HG02588 (cell line): ENCODE measurements at regions not wholly inside any gene's neighbourhood (a gene's known extent, or its start where the extent isn't known, plus 50 kb on each side); places are given as distances from the start of the nearest gene placed in this dataset.

Experiments
- ATAC-seq: cut with Tn5 transposase; IDR thresholded peaks from one replicate; pipeline ENCODE4 v1.9.1; 2021; ENCODE audit warnings: mild to moderate bottlenecking, moderate library complexity; ENCODE audit not compliant: unreplicated experiment

DNA sequence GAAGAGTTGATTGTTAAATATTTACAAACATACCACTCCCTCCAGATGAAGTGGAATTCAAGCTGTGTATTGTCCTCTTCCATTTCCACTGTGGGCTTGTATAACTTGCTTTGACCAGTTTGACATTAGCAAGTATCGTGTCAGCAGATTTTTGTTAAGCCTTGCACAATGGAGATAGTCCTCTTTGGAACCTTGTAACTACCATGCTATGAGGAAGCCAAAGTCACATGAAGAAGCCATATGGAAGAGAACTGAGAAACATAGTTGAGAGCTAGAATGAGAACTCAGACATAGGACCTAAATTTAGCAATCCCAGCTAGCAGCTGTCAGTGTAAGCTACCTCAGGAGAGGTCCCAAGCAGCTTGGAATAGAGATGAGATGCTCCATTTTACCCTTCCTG, 889.2 kb downstream of the PDCD6IP start:
- no peak for ATAC-seq

DNA sequence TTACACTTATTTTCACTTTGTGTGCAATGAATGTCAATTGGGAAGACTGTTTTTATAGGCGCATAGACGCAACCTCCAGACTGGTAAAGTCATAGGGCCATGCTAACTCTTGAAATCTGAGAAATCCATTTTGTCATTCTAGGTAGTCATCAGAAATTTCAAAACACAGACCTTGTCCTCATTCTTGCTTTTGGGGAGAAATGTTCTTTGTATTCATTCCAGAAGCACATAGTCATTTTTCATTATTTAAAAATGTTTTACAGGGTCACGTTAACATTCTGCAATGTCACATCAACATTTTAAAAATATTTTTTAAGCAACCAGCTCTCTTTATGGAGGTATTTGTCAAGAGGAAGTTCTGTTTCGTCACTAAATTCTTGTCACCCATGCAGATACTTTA, 898.4 kb downstream of the PDCD6IP start:
- ATAC-seq = no peak

DNA sequence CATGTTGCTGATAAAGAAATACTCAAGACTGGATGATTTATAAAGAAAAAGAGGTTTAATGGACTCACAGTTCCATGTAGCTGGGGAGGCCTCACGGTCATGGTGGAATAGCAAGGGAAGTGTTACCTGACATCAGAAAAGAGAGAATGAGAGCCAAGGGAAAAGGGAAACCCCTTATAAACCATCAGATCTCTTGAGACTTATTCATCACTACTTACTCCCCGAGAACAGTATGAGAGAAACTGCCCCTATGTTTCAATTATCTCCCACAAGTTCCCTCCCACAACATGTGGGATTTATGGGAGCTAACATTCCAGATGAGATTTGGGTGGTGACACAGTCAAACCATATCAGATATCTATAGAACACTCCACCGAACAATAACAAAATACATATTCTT, 904.6 kb downstream of the PDCD6IP start:
- no peak for ATAC-seq

DNA sequence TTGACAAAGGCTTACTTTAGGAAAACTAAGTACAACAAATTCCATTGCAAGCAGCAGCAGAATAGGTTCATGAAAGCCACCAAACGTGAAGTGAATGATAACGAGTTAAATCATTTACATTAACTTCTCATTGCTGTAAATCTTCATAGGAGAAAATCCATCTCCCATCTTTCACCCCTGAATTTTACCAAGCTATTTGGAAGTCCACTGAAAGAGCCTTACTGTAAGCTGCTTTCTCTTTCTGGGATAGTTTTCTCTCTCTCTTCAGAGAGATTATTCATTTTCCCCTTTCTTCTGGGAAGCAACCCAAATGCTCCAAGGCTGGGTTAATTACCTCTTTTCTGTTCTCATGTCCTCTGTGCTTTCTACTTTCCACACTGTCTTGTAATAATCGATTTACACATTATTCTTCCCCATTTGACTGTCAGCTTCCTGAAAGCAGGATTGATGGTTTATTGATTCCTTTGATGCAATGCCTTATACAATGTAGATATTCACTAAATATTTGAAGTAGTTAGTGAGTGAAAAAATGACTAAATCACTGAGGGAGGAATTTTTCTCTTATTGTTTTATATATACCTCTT, 914.3 kb upstream of the ARPP21 start:
- no peak for ATAC-seq

DNA sequence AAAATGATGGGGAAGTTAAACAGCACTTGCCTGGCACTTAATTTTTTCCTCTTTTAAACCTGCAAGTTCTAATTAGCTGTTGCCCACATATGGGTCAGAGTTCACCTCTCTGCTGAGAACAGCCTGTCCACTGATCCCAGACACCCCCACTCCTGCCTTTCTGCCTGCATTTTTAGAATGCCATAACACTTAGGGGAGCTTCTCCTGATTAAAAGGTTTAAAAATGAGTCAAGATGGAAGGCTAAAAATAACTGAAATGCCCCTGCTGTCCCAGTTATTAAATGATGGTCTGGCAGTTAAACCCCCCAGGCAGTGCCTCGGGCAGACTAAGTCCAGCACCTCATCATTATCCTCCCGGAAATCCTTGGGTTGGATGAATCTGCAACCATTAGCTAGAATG, 913.6 kb upstream of the ARPP21 start:
- no peak for ATAC-seq

DNA sequence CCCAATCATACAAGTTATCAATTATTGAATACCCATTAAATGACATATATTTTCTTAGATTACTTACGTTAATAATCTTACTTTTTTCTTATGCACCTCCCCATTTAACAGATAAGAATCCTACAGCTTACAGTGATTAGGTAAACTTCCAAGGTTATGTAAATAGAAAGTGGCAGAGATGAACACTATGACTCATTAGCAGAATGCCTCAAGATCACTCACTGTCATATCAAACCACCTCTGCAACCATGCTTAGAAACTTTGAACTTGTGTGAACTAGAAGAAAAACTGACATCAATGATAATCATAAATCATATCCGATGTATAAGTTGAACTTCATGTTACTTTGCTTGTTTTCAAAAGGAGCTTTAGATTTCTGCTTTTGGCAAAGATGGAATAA, 911.6 kb upstream of the ARPP21 start:
- no peak for ATAC-seq

DNA sequence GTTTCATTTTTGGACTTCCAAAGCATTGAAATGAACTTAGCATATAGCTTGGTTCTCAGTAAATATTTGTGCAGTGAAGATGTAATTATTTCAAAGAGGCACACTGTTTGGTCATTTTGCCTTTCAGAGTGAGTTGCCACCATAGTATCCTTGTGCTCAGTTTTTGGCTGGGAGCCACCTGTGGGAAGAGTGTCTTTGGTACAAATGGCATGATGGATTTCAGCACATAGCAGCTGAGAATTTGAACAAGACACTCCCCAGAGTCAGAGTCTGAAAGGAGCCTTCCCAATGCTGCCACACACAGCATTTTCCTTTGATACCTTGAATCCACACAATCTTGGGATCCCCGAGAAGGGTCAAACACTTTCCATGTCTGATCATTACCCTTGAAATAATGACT, 897.2 kb upstream of the ARPP21 start:
- ATAC-seq = no peak

DNA sequence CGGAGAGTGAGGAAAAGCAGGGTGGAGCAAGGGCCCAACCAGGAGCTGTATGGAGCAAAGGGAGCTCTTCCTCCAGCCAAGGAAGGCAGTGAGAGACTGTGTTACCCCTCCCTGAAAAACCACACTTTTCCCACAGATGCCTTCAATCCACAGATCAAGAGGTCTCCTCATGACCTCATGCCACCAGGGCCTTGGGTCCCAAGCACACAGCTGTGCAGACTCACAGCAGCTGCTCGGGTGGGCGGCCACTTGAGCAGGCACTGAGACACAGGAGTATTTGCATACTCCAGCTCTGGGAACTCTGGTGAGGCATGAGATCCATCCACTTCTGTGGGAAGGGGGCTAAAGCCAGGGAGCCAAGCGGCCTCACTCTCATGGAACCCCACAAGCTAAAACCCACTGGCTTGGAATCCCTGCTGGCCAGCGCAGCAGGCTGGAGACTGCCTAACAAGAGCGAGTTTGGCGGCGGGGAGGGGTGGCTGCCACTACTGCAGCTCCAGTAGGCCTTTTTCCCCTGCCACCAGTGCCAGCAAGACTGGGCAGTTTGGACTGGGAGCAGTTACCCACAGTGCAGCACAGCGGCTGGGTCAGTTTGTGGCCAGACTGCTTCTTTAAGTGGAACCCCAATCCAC, 880.6 kb upstream of the ARPP21 start:
- ATAC-seq = no peak

DNA sequence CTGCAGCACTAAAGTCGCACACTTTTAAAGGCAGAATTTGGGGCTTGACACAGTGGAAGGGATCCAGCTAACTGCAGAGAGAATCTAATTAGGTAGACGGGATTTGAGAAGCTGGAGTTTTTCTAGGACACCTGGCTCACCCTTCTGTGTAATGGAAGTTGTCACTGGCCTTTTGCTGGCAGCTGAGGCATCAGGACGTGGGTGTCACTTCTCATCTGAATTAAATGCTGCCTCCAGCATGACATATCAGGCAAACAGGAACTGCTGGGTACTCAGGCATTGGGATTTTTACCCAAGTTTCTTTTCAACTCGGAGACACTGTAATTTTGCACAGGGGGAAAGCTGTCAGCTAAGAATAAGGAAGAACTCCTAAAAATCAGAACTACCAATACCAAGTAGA, 861.9 kb upstream of the ARPP21 start:
- ATAC-seq = no peak

DNA sequence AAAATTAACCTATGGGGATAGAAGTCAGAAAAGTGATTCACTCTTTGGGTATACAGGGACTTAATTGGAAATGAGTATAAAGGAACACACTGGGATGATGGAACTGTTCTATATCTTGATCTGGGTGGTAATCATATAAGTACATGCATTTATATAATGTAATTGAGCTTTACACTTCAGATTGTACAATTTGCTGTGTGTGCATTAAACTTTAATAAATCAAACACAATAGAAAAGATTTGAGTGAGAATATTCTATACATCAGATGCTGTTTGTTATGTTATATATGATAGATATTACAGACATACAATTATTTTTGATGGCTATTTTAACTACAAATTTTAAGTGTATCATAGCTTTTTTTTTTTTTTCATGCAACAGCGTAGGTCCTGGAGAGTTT, 860.2 kb upstream of the ARPP21 start:
- no peak for ATAC-seq

DNA sequence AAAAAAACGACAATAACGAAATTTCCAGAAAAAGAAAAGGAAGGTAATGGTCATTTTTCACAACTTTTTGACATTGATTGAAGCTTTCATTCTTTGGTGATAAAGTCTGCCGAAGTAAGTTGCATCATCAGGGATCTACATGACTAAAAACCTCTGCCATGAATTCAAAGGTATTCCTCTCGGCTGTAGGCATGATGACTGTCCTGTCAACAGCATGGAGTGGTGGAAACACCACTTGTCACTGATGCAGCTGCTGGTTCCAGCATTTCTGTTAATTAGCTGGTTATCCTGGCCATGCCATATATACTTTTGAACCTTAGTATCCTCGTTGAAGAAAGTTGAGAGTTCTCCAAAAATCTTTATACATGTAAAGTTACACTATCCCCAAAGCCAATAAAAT, 859.0 kb upstream of the ARPP21 start:
- no peak for ATAC-seq

DNA sequence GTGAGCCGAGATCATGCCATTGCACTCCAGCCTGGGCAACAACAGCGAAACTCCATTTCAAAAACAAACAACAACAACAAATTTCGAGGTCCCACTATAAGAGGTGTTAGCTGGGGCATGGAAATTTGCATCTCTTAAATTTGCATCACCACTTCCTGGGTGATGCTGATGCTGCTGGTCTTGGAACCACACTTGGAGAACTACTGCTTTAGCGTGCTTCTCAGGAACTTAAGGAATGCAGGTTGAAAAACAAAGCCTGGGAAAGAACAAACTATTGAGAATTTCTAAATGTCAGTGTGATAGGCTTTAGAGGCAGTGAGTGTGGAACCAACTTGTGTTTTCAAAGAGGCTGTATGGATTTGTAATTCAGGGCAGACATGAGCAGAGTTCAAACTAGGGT, 858.4 kb upstream of the ARPP21 start:
- ATAC-seq = no peak

DNA sequence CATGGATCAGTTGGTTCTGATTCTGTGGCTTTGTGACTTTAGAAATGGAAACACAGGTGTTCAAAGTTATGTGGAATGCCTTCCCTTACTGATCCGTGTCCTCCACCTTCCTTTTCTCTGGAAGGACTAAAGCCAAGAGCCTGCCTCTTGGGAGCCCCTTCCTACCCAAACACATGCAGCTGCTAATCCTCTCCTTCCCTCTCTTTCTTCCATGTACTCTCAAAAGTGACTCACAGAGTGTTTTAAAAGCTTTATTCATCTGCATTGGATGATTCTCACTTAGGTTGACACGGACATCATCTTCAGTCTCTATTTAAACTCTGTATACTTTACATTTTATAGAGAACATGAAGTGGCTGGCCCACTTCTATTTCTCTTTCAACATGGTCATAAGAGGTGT, 856.5 kb upstream of the ARPP21 start:
- no peak for ATAC-seq

DNA sequence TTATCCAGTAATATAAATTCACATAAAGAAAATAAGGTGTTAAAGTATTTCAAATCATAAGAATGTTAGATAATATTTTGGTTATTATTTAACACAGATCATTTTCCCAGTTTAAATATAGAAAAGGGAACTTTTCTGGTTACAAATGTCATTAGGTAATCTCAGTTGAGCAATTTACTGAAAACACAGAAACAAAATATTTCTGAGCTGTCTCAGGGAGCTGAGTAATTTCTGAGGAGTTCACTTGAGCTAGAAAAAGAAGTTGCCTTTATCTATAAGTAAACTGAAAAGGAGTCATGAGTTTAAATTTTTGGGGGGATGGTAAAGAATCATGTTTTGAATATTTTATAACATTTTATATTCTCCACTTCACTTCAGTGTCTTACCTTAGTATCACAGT, 855.4 kb upstream of the ARPP21 start:
- ATAC-seq = no peak

DNA sequence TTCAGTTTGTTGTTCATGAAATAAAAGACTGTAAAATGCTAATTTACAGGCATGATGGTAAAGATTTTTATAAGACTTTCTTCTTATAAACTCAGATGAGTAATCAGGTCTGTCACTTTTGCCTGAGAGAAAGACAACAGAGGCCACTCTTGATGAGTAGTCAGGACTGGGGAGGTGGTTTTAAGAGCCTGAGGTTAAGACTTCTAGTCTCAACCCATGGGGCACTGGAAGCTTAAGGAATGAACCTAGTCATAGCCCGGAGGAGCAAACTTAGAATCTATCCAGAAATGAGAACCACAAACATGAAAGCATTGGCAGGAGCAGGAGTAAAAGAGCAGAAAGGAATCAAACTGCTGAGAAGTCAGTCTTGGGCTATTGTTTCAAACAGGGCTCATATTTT, 846.3 kb upstream of the ARPP21 start:
- no peak for ATAC-seq

DNA sequence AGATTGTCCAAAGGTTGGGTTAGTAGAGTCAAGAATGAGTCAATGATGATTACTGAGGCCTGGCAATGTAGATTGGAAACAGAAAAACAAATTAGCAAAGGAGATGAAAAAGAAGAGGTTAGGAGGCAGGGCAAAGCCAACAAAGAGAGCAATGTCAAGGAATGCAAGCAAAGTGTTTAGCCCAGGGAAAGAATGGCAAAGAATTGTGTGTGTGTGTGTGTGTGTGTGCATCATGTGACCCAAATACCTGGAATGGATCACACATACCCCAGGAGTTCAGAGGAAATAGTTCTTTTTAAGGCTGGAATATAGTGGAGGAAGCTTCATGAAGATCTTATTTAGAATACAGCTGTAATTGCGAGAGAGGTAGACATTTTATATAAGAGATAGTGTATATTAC, 831.7 kb upstream of the ARPP21 start:
- no peak for ATAC-seq

DNA sequence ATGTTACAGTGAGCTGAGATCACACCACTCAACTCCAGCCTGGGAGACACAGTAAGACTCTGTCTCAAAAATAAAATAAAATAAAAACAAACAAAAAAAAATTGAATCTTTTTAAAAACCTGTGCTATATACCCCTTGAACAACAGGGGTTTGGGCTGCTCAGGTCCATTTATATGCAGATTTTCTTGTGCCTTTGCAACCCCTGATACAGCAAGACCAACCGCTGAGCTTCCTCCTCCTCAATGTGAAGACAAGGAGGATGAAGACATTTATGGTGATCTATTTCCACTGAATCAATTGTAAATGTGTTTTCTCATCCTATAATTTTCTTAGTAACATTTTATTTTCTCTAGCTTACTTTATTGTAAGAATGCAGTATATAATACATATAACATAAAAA, 831.0 kb upstream of the ARPP21 start:
- no peak for ATAC-seq

DNA sequence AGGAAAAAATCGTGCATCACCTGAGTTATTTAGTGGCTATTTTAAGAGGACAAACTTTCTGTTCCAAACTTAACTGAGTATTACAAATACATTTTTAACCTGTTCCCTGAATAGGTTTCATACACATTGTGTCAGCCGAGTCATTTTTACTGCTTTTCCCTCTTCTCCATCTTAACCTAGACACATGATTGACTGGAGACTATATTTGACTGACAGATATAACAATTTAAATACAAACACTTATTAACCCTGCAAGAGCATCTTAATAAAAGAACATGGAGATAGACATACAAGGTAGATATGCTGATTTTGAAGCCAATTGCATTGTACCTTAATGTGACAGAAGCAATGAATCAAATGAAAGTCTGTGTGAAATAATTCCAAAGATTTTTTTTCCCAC, 810.5 kb upstream of the ARPP21 start:
- ATAC-seq = no peak

DNA sequence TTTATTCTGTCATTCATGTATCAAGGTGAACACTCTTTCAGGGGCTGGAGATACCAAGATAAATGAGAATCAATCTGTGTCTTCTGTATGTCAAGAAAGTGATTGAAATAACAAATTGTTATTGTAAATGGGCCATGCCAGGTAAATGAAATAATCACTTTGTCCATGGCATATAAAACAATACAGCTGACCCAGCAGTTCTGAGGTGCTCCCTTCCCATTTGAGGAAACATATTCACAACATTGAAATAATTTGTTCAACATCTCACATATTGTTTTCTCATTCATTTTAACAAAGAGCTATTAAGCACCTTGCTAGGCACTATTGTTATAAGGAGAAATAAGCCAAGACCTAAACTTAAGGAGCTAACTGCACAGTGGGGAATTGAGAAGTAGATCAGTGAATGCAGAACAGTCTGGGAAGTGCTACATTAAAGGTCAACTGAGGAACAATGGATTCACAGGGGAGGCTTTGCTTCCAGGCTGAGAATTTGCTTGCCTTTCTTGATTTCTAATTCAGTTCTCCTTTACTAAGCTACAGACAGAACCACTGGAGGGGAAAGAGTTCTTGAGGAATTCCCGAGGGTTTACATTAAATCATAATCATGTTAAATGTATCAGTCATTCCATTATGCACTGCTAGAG, 806.3 kb upstream of the ARPP21 start:
- no peak for ATAC-seq

DNA sequence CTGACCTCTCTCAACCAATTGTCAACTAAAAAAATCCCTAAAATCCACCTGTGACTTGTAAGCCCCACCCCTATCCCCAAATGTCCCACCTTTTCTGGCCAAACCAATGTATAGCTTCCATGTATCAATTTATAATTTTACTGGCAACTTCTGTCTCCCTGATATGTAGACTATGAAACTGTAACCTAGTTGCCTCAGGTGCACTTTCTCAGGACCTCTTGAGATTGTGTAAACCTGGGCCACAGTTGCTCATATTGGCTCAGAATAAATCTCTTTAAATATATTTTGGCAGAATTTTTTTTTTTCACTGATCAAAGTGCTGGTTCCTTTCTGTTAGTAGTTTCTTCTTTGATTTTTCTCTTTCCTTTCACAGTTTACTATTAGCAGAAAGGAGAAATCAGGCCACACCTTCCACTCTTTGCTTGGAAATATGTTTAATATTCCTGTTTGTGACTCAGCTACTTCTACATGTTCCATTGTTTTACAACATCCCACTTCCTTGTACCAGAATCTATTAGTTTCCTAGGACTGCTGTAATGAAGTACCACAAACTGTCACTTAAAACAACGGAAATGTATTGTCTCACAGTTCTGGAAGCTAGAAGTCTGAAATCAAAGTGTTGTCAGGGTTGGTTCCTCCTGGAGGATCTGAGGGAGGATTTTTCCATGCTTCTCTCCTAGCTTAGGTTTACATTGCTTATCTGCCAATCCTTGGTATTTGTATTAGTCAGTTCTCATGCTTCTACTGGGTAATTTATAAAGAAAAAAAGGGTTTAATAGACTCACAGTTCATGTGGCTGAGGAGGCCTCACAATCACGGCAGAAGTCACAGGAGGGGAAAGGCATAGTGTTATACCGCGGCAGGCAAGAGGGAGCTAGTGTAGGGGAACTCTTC, 801.2 kb upstream of the ARPP21 start:
- no peak for ATAC-seq

DNA sequence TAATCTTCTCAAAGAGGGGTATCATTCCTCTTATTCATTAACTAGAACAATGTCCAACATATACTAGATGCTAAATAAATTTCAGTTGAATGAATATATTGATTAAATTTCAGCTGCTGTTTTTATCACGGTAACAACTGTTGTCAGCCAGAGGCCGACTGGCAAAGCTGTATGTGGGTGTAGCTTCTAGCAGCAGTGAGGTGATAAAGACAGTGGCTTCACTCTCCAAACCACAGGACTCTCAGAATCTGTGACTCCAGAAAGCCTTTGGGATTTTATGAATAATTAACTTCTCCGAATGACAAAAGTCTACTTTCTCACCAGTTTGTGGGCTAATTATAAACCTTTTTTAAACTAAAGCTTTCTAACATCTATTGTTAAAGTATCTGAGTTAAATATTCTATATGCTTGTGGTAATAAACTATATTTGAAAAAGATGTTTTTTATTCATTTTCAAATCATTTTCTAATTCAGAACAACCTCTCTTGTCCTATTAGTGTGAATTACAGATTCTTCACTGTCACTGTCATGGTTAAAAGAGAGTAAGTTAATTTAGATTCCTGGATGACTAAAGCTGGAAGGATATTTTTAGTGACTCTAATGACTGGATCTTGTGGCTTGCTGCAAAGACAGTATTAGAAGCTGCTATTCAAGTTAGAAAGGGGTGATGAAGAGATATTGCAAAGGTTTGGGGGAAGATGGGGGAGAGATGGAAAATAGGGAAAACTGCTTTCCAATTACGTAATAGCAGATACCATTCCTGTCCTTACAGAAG, 796.4 kb upstream of the ARPP21 start:
- ATAC-seq = no peak
